Activated CD8-positive, alpha-beta memory T cell treated with anti-CD3 and anti-CD28 coated beads for 24 hours (primary cell): ENCODE measurements at regions not wholly inside any gene's neighbourhood (a gene's known extent, or its start where the extent isn't known, plus 50 kb on each side); places are given as distances from the start of the nearest gene placed in this dataset.
"Not testable (repeated sequence)": the region's sequence is repeated elsewhere in the genome, so short reads cannot be mapped to it uniquely, and the experiment has no call there.

Experiments used
- DNase-seq: peaks from one replicate; pipeline ENCODE4 v3.0.0-alpha.2; 2020

DNA sequence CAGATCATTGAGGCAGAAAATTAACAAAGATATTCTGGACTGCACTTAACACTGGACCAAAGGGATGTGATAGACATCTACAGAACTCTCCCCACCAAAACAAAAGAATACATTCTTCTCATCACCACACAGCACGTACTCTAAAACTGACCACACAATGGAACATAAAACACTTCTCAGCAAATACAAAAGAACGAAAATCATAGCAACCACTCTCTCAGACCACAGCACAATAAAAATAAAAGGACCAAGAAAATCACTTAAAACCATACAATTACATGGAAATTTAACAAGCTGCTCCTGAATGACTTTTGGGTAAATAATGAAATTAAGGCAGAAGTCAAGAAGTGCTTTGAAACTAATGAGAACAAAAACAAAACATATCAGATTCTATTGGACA, 254.0 kb upstream of the STXBP6 start:
- no peak for DNase-seq

DNA sequence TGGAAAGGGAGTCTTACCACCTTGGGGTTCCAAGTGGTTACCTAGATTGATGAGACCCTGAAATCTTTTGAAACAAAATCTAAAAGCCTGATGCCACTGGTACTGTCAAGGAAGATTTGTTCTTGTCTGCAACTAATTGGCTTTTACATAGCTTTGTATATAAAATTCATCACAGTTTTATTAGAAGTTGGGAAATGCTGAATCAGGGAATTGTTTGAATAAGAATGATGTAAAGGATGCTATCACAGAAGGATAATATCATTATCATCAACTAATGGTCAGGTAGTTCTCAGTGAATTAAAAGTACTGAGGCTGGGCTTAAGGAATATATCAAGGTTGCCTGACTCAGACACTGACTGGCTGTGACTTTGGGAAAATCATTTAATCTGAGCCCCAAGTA, 248.3 kb upstream of the STXBP6 start:
- DNase-seq = no peak

DNA sequence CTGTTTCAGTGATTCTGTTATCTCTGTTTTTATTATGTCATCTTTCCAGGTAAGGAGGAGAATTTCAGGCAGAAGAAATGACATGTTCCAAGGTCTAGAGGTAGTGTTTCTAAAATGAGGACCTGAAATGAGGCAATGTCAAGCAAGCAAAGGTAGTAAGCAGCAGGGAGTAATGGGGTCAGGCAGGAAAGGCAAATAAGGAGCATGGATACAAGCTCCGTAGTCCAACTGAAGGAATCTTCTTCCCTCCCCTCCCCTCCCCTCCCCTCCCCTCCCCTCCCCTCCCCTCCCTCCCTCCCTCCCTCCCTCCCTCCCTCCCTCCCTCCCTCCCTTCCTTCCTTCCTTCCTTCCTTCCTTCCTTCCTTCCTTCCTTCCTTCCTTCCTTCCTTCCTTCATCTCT, 240.2 kb upstream of the STXBP6 start:
- not testable (repeated sequence) for DNase-seq

DNA sequence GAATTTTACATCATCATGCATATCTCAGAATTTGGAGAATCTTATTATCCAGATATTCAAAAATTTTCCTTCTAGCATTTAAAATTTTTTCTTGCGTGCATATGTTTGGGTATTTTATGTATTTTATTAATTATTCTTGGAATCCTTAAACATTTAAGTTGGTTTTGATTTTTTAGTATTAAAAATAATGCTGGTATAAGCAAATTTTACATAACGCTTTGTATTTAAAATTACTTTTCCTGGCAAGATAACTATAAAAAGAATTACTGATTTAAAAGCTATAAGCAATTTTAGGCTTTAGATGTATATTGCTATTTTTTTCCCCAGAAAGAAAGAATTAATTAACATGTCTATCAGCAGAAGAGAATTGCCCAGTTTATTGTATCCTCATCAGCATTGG, 224.6 kb upstream of the STXBP6 start:
- DNase-seq = no peak

DNA sequence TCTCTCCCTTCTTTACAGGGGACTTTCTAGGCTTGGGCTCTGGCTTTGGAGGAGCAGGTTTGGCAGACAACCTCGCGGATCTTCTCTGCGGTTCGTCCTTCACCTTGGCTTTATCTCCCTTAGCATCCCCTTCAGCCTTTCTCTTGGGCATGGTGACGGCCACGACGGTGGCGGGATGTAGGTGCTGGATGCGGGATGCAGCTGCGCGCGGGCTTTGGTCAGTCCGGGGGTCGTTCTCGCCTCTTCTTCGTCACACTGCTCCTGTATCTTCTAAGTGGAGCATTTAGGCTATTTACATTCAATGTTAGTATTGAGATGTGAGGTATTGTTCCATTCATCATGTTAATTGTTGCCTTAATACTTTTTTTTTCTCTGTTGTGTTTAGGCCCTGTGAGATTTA, 217.2 kb upstream of the STXBP6 start:
- no peak for DNase-seq

DNA sequence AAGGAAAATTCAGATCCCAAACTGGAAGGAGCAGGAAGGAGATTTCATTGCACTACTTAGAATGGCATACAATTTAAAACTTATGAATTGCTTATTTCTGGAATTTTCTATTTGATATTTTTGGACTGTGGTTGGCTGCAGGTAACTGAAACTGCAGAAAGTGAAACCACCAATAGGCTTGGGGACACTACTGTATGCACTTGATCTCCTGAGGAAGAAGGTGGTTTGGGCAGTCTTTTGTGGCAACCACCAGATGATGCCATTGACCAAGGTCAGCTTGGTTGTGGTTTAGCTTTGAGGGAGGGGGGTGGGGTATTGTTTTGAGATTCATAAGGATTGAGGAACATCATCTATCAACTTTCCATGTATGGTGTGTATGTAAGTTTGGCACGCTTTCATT, 209.5 kb upstream of the STXBP6 start:
- no peak for DNase-seq

DNA sequence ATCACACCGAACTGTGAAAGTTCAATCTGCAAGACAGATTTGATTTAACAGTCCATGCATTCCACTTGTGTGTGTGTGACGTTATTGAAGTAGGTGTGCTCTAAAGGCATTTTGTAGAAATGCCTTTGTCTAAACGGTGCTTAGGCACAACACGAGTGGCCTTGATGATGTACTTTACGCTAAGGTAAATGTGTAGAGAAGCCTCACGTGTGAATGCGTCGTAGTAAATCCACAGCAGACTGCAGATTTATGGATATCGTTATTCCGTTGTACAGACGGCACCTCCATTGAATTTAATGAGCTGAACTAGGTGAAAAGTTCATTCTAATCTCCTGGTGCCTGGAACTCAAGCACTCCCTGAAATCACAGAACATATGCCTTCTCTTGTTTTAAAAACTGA, 202.8 kb upstream of the STXBP6 start:
- DNase-seq = no peak

DNA sequence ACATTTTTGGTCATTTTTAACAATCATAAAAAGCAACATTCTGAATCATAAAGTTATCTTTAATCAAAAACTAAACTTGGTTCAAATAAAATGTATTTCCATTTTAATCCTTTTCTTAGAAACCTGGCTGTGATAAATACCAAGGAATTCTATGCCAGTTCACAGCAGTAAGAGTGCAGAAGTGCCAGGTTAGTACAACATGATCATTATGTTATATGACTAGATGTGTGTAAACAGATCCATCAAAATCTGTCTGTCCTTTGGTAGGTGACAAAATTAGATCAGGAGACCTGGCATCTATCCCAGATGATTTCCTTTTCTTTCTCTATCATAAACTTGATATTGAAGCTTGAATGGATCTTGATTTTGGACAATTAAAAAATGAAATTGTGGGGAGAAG, 200.6 kb upstream of the STXBP6 start:
- DNase-seq = no peak

DNA sequence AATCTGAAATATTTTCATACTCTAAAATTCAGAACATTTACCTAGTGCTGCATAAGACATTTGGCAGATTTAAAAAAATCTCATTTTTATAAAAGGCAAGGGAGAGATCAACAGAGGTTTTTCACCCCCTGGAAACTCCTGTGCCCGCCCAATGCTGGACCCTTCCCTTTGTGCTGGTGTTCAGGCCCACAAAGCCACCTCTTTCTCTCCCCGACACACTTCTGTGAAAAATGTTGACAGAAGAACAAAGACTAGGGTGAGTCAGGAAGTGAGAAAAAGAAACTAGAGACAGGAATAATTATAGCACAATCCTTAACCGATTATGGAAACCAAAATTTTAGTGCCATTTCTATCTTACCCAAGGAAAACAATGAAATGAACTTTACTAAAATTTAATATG, 197.7 kb upstream of the STXBP6 start:
- DNase-seq = no peak

DNA sequence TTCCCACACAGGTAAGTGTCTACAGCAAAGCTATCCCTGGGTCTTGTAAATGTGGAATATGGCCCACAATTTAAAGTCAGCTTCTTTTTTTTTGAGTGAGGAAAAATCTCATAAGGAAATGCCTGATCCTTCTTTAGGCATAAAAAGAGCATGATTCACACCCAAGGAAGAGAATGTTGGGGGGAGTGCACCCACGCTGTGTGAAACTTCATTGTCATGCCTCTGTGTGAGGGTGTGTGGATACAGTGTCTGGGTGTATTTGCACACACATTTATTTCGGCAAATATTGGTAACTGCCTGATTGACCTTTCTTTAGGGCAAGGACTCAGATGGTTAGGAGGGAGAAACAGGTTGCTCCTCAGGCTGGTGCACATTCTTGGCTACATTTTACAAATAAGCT, 196.8 kb upstream of the STXBP6 start:
- no peak for DNase-seq

DNA sequence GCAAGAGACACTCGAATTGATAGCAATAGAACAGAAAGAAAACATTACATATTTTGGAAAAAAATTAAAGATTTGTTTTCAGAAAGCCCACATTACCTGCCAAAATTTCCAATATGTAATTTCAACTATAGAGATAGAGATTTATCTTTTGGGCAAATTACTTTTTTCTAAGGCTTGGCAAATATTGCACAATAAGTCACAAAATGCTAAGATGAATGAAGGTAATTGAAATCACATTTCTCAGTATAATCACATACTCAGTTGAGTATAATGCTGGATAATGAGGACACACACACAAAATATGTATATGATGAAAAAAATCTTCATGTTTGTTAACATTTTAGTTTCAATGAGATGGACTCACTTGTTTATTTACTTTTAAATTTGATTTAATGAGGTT, 189.2 kb upstream of the STXBP6 start:
- DNase-seq = no peak

DNA sequence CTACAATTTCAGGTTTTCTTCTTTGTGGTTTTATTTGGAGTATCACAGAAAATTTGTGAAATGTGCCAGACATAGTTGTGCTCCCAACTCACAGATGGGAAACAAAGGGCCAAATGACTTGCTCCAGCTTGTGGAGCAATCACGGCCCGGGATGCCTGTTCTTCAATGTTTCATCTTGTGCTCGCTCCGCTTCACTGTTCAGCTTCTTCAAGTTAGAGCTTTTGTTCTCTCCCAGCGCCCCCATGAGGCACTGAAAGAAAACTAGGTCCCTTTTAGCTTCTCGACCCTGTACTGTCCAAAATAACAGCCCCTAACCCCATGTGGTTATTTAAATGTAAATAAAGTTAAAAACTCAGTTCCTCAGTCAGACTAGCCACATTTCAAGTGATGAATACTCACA, 187.9 kb upstream of the STXBP6 start:
- no peak for DNase-seq

DNA sequence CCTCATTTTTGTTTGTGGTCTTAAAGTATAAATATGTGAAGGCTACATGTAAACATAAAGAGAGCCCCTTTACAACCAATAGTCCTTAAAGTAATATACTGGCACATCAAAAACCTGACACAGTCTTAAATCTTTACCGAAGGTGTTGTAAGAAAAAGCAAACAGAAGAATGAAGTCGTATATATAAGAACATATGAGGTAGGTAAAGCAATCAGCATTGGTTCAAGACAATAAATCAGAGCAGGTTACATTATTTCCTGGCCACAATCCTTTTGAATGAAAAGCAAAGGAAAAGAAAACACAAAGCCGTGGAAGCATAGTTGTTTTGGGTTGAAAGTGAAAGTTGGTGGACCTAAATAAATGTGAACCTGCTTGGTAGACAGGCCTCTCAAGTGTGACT, 183.7 kb upstream of the STXBP6 start:
- no peak for DNase-seq

DNA sequence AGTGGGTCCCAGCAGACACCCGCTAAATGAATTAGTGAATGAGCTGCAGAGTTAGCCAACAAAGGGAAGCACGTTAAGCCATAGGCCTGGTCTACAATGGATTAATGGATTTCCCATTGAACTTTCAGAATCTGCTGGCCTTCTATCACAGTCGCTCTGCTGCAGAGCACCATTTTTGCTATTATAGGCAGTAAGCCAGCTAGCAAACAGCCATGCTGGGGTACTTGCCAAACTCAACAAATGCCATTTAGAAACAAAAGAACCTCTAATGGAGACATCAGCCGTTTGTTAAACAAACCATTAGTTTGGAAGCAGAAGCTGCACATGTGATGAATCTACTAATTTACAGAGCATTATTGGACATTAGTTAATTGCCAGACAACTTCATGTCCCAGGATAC, 181.1 kb upstream of the STXBP6 start:
- no peak for DNase-seq

DNA sequence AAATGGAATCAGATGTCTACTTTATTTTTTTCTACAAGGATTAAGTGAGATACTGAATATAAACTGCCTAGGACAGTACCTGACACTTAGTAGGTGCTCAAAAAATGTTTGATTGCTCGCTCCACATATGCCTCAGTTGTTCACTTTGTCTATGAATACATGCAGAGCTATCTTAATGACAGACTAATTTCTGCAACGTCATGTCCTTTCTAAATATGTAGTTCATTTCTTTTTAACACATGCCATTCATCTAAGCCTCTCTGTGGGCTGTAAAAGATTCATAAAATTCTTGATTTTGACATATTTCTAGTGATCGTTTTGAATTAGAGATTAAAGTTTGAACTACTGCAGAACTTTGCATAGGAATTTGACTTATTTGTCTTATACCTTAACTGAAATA, 176.3 kb upstream of the STXBP6 start:
- no peak for DNase-seq

DNA sequence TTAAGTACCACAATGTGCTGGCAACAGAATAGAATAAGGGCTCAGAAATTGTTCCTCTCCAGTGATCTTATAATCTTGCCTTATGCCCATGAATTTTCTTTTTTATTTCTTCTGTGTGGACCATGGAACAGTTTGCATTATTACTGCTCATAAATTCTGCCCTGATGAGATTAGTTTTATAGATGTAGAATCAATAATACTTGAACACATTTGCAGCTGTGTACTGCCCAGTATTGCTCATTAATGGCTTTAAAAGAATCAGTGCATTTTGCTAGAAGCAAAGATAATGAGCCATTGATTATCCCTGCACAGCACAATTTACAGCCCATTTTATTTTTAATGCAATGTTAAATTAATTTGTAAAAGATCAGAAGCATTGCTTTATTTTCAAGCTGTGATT, 172.3 kb upstream of the STXBP6 start:
- no peak for DNase-seq

DNA sequence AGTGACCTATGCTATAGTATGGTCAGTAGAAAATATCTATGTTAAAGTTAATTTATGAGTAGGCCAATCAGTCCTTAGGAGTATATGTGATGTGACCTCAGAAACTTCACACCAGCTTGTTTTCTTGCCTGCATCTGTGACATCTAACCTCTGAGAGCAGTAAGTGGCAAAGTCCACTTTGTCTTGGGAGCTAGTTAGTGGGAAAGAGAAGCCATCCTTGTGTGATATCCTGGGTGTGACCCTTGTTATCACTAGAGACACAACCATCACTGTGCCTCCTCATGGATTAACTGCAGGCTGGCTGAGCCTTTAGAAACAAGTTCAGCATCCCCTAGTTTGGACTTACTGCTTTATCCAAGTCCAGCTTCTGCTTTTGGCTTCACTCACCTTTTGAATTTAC, 170.6 kb upstream of the STXBP6 start:
- DNase-seq = no peak

DNA sequence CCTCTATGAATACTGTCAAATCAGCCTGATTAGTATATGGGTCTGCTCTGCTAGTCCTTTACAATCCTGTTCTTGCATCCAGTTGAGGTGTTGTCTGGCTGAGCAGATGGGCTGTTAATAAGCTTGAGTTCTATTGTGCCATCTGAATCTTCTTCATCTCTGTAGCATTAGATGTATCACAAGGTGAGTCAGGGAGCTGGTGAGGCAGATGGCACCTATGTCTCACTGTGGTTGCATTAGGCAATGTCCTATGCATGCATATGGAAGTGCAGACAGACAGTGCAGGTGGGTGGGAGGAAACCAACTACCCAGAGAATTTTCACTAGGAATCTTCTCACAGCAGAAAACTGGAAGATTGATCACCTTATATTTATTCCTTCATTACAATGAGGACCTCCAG, 165.7 kb upstream of the STXBP6 start:
- no peak for DNase-seq

DNA sequence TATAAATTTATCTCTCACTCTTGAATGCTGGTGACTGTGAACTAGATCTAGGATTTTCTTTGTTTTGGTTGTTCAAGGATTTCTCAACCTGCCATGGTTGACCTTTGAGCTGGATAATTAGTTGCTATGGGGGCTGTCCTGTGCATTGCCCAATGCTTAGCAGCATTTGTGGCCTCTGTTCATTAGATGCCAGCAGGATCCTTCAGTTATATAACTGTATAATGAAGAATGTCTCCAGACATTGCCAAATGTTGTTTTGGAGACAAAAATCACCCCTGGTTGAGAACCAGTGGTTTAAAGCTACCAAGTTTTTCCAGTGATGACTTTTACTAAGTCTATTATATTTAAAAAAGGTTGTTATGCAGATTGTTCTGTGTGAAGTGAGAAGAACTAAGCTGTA, 147.9 kb upstream of the STXBP6 start:
- DNase-seq = no peak

DNA sequence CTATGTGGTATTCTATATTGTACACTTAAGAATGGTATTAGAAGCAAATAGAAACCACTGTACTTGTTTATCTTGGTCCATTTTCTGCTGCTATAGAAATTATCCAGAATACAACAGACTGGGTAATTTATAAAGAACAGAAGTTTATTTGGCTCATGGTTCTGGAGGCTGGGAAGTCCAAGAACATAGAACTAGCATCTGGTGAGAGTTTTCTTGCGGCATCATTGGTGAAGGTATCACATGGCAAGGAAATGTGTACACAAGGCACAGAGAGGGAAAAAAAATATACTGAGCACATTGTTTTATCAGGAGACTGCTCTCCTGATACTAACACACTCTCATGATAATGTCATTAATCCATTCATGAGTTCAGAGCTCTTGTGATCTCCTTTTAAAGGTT, 130.3 kb upstream of the STXBP6 start:
- no peak for DNase-seq

DNA sequence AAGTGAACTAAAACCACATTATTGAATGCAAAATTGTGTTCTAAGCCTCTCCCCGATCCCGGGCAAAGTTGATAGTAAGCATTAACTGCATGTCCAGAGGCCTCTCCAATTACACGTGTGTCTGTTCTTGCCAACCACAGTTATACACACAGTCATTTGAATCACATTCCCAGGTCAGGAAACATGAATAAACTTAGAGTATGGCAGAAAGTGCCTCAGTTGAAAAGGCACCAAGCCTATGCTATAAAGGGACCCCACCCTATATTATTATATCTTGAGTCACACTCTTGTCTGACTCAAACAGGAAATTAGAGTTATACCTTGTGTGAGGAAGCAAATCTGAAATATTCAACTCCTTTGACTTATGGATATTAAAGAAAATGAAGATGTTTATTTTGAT, 128.3 kb upstream of the STXBP6 start:
- no peak for DNase-seq

DNA sequence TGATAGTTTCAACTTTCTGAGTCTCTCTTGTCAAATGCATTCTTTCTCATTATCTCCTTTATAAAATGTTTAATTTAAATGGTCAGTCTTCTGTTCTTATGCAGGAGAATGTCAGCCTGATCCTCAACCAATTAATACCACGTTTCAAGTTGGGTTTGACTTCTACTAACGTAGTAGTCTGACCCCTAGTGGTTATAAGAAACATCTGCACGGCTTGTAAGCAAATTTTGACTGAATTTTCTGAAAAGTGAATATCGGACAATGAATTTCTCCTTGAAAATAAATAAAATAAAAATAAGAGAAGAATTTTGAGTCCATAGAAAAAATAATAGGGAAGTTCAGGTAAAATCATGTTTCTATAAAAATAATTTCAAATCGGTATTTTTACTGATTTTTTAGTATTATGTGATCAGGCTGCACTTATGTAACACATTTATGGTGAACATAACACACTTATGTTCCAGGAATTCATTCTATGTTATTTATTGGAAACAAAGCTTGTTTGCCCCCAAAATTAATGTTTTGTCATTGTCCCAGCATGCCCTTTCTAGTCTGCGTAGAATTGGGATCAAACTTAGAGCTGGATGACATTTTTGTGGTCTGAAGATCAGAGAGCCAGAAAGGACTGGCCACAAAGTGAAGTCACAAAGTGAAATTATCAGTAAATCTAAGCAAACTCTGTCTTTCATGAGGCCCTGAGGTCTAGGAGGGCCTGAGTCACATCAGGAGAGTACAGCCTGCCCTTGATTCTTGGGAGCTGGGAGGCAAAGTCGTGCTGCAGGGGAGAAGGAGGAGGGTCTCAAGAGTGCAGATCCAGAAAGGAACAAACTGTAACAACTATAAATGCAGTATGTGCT, 101.2 kb upstream of the STXBP6 start:
- no peak for DNase-seq

DNA sequence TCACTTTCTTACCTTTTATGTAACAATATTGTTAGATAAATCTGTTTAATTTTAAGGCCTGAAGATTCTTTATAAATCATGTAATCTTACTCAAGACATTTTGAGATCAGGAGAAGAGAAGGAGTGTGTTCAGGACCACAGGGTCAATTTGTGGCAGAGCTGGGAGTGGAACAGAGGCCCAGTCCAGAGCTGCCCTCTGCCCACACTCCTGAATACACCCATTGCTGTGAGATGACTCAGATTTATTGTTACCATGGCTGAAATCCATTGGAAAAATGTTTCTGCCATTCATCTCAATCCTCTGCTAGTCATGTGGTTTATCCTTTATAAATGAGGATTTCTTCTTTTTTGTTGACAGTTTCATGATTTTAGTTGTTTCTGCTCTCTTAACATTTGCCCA, 100.5 kb upstream of the STXBP6 start:
- DNase-seq = no peak

DNA sequence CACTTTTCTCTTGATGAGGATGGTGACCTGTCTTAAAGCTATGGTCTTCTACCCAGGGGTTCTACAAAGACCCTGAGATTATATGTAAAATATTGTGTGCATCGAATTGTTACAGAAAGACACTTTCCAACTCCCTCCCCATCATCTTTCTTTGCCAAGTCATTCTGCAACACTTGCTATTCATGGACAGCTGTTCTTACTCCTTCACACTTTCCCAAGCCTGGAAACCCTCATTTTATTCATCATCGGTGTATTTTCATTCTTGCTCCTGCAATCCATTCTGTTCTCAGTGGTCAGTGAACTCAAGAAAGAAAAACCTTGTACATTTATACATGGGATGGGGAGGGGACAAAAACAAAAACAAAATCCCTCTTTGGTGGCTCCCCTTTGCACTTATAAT, 90.5 kb upstream of the STXBP6 start:
- DNase-seq = no peak

DNA sequence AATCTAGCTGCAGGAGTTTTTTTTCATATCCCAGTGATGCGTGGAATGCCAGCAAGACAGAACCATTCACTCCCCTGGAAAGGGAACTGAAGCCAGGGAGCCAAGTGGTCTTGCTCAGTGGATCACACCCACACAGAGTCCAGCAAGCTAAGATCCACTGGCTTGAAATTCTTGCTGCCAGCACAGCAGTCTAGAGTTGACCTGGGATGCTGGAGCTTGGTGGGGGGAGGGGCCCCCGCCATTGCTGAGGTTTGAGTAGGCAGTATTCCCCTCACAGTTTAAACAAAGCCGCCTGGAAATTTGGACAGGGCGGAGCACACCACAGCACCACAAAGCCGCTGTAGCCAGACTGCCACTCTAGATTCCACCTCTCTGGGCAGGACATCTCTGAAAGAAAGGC, 86.9 kb upstream of the STXBP6 start:
- DNase-seq = no peak

DNA sequence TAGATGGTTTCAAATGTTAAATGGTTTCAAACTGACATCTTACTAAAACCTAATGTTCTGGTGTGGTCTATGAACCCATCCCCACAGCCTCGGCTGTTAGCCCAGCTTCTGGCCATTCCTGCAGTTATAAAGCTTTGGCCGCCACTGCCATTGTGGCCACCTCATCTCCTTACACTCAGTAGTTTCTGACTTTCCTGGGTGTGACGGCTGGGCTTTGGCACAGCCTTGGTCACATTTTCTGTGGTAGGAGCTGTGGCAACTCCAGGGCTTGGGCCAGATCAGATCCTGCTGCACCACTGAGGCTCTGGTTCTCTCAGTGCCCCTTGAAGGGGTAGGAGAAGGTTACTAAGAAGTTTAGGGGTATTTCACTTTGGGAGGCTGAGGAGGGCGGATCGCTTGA, 84.2 kb upstream of the STXBP6 start:
- DNase-seq = no peak
